HL-60/S4 (cell line): ENCODE measurements at regions not wholly inside any gene's neighbourhood (a gene's known extent, or its start where the extent isn't known, plus 50 kb on each side); places are given as distances from the start of the nearest gene placed in this dataset.

Experiments used
- in situ Hi-C: fragments of 300-500 bp; cut with MboI; formaldehyde crosslinking; loops from 2 replicates; pipeline ENCODE4 v1.14.3; 2022; ENCODE audit warnings: low sequenced_read_pairs

- in situ Hi-C loops: no loop called here
Measured at GRCh38 chr15:94061041-94061440, 170.3 kb upstream of the MCTP2 start.

GRCh38 chr15:94059013-94059587 lies 172.3 kb upstream of the MCTP2 start:
- in situ Hi-C loops: no loop called here

- in situ Hi-C loops: no loop called here
Measured at GRCh38 chr15:94057305-94057704, 174.1 kb upstream of the MCTP2 start.

- in situ Hi-C loops: no loop called here
Measured at GRCh38 chr15:94056314-94056713, 175.0 kb upstream of the MCTP2 start.

- in situ Hi-C loops: no loop called here
Measured at GRCh38 chr15:94053626-94054025, 177.7 kb upstream of the MCTP2 start.

- in situ Hi-C loops: no loop called here
Measured at GRCh38 chr15:94052711-94053110, 178.7 kb upstream of the MCTP2 start.

- in situ Hi-C loops: no loop called here
Measured at GRCh38 chr15:94047566-94047965, 183.8 kb upstream of the MCTP2 start.

GRCh38 chr15:94042180-94042928 lies 189.0 kb upstream of the MCTP2 start:
- in situ Hi-C loops: no loop called here

GRCh38 chr15:94041746-94042145 lies 189.6 kb upstream of the MCTP2 start:
- in situ Hi-C loops: no loop called here

- in situ Hi-C loops: no loop called here
Measured at GRCh38 chr15:94040541-94041248, 190.7 kb upstream of the MCTP2 start.

- in situ Hi-C loops: no loop called here
Measured at GRCh38 chr15:94036156-94036555, 195.2 kb upstream of the MCTP2 start.

GRCh38 chr15:94033683-94034020 lies 197.7 kb upstream of the MCTP2 start:
- in situ Hi-C loops: no loop called here

- in situ Hi-C loops: no loop called here
Measured at GRCh38 chr15:94033014-94033682, 198.2 kb upstream of the MCTP2 start.

GRCh38 chr15:94032571-94032970 lies 198.8 kb upstream of the MCTP2 start:
- in situ Hi-C loops: no loop called here

GRCh38 chr15:94031072-94031471 lies 200.3 kb upstream of the MCTP2 start:
- in situ Hi-C loops: no loop called here

GRCh38 chr15:94029495-94029894 lies 201.9 kb upstream of the MCTP2 start:
- in situ Hi-C loops: no loop called here

- in situ Hi-C loops: no loop called here
Measured at GRCh38 chr15:94028809-94029208, 202.6 kb upstream of the MCTP2 start.

GRCh38 chr15:94028121-94028520 lies 203.2 kb upstream of the MCTP2 start:
- in situ Hi-C loops: no loop called here

- in situ Hi-C loops: no loop called here
Measured at GRCh38 chr15:94027581-94027980, 203.8 kb upstream of the MCTP2 start.

GRCh38 chr15:94026458-94027304 lies 204.7 kb upstream of the MCTP2 start:
- in situ Hi-C loops: no loop called here

- in situ Hi-C loops: no loop called here
Measured at GRCh38 chr15:94023531-94023930, 207.8 kb upstream of the MCTP2 start.
